ENCODE measurements at regions not wholly inside any gene's neighbourhood (a gene's known extent, or its start where the extent isn't known, plus 50 kb on each side); places are given as distances from the start of the nearest gene placed in this dataset.

DNA sequence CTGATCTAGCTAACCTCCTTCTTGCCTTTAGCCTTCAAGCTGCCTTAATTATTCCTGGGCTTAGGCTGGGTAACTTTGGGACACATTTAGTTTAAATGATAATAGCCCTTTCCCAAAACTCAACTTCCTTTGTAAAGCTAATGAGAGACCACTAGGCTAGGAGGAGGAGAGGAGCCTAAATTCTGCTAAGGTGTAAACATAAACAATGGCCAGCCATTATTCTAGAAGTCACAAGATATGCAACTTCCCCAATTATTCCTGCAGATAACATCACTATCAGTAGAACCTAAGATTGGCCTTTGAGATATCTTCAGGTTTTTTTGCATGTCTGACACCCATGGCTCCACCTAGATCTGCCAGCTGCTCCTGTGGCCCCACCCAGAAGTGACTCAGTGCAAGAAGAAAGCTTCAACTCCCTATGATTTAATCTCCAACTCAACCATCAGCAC, 131.2 kb upstream of the FAM20A start:
- TF ChIP-seq, protein P1, sequence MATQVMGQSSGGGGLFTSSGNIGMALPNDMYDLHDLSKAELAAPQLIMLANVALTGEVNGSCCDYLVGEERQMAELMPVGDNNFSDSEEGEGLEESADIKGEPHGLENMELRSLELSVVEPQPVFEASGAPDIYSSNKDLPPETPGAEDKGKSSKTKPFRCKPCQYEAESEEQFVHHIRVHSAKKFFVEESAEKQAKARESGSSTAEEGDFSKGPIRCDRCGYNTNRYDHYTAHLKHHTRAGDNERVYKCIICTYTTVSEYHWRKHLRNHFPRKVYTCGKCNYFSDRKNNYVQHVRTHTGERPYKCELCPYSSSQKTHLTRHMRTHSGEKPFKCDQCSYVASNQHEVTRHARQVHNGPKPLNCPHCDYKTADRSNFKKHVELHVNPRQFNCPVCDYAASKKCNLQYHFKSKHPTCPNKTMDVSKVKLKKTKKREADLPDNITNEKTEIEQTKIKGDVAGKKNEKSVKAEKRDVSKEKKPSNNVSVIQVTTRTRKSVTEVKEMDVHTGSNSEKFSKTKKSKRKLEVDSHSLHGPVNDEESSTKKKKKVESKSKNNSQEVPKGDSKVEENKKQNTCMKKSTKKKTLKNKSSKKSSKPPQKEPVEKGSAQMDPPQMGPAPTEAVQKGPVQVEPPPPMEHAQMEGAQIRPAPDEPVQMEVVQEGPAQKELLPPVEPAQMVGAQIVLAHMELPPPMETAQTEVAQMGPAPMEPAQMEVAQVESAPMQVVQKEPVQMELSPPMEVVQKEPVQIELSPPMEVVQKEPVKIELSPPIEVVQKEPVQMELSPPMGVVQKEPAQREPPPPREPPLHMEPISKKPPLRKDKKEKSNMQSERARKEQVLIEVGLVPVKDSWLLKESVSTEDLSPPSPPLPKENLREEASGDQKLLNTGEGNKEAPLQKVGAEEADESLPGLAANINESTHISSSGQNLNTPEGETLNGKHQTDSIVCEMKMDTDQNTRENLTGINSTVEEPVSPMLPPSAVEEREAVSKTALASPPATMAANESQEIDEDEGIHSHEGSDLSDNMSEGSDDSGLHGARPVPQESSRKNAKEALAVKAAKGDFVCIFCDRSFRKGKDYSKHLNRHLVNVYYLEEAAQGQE (IDR thresholded peaks at IDR 0.05; ENCODE audit: insufficient read depth in 1 of 2, low read depth in 2 of 2, low read length in 1 of 2), result no peak
- TF ChIP-seq, protein P2, sequence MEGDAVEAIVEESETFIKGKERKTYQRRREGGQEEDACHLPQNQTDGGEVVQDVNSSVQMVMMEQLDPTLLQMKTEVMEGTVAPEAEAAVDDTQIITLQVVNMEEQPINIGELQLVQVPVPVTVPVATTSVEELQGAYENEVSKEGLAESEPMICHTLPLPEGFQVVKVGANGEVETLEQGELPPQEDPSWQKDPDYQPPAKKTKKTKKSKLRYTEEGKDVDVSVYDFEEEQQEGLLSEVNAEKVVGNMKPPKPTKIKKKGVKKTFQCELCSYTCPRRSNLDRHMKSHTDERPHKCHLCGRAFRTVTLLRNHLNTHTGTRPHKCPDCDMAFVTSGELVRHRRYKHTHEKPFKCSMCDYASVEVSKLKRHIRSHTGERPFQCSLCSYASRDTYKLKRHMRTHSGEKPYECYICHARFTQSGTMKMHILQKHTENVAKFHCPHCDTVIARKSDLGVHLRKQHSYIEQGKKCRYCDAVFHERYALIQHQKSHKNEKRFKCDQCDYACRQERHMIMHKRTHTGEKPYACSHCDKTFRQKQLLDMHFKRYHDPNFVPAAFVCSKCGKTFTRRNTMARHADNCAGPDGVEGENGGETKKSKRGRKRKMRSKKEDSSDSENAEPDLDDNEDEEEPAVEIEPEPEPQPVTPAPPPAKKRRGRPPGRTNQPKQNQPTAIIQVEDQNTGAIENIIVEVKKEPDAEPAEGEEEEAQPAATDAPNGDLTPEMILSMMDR (IDR thresholded peaks at IDR 0.05), result no peak
- TF ChIP-seq SIN3A (IDR thresholded peaks at IDR 0.05; ENCODE audit: borderline replicate concordance, insufficient read depth, low read depth, low read length) (no peak), POLR2AphosphoS5 (IDR thresholded peaks at IDR 0.05; ENCODE audit: low read depth, low read length) (no peak)
